WERI-Rb-1 (cell line): ENCODE measurements at regions not wholly inside any gene's neighbourhood (a gene's known extent, or its start where the extent isn't known, plus 50 kb on each side); places are given as distances from the start of the nearest gene placed in this dataset.

Experiments used
- DNase-seq: peaks from one replicate; pipeline ENCODE4 v3.0.0-alpha.2; 2020
- H3K27ac ChIP-seq: fragments of 250-450 bp; sonication (Bioruptor Pico); 2 replicates; pipeline ENCODE4 v1.5.1; 2020; ENCODE audit warnings: mild to moderate bottlenecking, moderate library complexity
- H3K27me3 ChIP-seq: fragments of 250-450 bp; sonication (Bioruptor Pico); 2 replicates; pipeline ENCODE4 v1.5.1; 2021; ENCODE audit warnings: mild to moderate bottlenecking, low read depth, moderate library complexity; ENCODE audit not compliant: insufficient read depth, severe bottlenecking
- H3K36me3 ChIP-seq: fragments of 250-450 bp; sonication (Bioruptor Pico); 2 replicates; pipeline ENCODE4 v1.5.1; 2020; ENCODE audit warnings: mild to moderate bottlenecking, moderate library complexity
- H3K4me3 ChIP-seq: 2 replicates; pipeline ENCODE4 v1.5.1; 2011; ENCODE audit warnings: low read depth, mild to moderate bottlenecking, control low read depth, low read length
- H3K9me3 ChIP-seq: fragments of 250-450 bp; sonication (Bioruptor Pico); 2 replicates; pipeline ENCODE4 v1.5.1; 2021; ENCODE audit warnings: mild to moderate bottlenecking, moderate library complexity; ENCODE audit not compliant: severe bottlenecking
- CTCF ChIP-seq: IDR thresholded peaks from 2 replicates; pipeline ENCODE4 v1.5.1; 2011; ENCODE audit warnings: low read depth, mild to moderate bottlenecking, control low read depth, inconsistent platforms, low read length

DNA sequence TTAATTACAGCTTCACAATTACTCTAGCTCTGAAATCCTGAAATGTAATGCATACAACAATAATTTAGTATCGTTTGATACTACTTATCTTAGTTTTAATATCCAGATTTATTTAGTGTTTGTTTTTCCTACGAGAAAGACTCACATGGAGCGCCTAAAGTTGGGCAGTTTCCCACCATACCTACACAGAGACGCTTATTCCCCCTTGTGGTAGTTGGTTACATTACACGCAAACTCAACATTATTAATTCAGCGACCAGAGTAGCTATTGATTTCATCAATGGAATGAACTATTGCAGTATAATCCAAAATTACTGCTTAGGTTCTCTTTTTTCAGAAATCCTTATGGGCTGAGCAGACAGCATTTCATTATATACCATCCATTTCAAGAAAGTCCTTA, 164.0 kb upstream of the REG3G start:
- H3K27me3 ChIP-seq: no peaks in the 10 kb centered on the region
- peak; percentile 65 for TF ChIP-seq CTCF
- H3K27ac ChIP-seq: no peak overlapping the region
- DNase-seq: peak; percentile 38
- H3K9me3 ChIP-seq: no peaks in the 10 kb centered on the region
- H3K36me3 ChIP-seq: no peaks in the 10 kb centered on the region
- H3K4me3 ChIP-seq: no peak overlapping the region

DNA sequence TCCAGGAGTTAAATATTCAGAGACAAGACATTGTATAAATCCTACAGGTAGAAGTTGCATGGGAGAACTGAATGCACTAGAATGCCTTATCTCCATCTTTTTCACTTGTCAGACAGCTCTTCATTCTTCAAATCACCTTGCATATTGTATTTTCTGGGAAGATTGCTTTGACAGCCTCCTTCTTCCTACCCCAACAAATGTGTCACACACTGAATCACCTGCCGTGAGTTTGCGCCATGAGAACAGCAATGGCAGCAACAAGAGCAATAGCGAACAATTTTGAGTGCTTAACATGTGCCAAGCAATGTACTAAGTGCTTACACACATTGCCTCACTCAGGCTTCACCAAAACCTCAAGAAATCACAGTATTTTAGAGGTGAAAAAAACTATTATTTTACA, 161.3 kb upstream of the REG3G start:
- no peaks in the 10 kb centered on the region for H3K27me3 ChIP-seq
- H3K27ac ChIP-seq: no peak overlapping the region
- H3K4me3 ChIP-seq: no peak overlapping the region
- H3K9me3 ChIP-seq: no peaks in the 10 kb centered on the region
- TF ChIP-seq CTCF: no peak
- no peaks in the 10 kb centered on the region for H3K36me3 ChIP-seq
- DNase-seq: no peak

GRCh38 chr2:78865667-78866066, 159.8 kb upstream of the REG3G start:
- no peak overlapping the region for H3K27ac ChIP-seq
- H3K36me3 ChIP-seq: no peaks in the 10 kb centered on the region
- H3K27me3 ChIP-seq: no peaks in the 10 kb centered on the region
- no peak overlapping the region for H3K4me3 ChIP-seq
- DNase-seq: no peak
- no peak for TF ChIP-seq CTCF
- no peaks in the 10 kb centered on the region for H3K9me3 ChIP-seq

GRCh38 chr2:78870343-78870967, 155.0 kb upstream of the REG3G start:
- Histone ChIP-seq H3K9me3 (no peaks in the 10 kb centered on the region), H3K27me3 (no peaks in the 10 kb centered on the region), H3K27ac (no peak overlapping the region), H3K4me3 (no peak overlapping the region), H3K36me3 (no peaks in the 10 kb centered on the region)
- TF ChIP-seq CTCF: no peak
- DNase-seq: no peak

DNA sequence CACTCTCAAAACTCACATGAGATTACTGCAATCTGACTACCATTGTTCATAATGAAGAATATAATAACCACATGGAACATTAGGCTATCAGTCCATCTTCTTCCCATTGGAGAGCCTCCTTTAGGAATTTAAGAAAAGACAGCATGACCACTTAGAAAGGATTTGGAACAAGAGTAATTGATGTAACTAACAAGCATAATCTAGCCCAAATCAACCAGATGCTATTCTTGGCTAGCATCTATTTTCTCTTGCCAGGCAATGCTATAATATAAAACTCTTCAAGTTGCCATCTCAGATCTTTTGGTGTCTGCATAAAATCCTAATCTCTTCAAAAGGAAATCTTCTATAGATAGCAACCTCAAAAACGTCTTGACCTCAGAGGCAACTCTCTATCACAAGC, 152.0 kb upstream of the REG3G start:
- no peaks in the 10 kb centered on the region for H3K36me3 ChIP-seq
- no peak overlapping the region for H3K27ac ChIP-seq
- H3K9me3 ChIP-seq: no peaks in the 10 kb centered on the region
- no peak for DNase-seq
- H3K27me3 ChIP-seq: no peaks in the 10 kb centered on the region
- no peak for TF ChIP-seq CTCF
- no peak overlapping the region for H3K4me3 ChIP-seq

DNA sequence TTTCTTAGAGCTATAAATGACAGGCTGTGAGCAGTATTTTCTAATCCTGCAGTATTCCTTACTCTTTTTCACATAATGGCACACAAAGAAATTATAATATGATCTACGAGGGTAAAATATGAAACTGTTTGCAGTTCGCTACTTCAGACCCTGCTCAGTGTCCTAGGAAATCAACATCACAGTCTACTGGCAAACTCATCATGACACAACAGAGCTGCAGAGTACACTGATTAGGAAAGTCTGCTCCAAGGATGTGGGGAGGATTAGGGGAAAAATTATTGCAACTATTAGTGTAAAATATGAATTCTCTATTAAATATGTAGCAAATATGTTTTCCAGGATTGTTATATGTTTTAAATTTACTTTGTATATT, 149.2 kb upstream of the REG3G start:
- no peak for TF ChIP-seq CTCF
- no peak overlapping the region for H3K27ac ChIP-seq
- H3K4me3 ChIP-seq: no peak overlapping the region
- no peaks in the 10 kb centered on the region for H3K27me3 ChIP-seq
- no peaks in the 10 kb centered on the region for H3K9me3 ChIP-seq
- DNase-seq: no peak
- H3K36me3 ChIP-seq: no peaks in the 10 kb centered on the region
